ENCODE measurements at regions not wholly inside any gene's neighbourhood (a gene's known extent, or its start where the extent isn't known, plus 50 kb on each side); places are given as distances from the start of the nearest gene placed in this dataset.

- Mint-ChIP-seq H3K27ac (ENCODE audit: unreplicated experiment) (no peak overlapping the region), H3K4me1 (peaks cover 31% of the 10 kb centered on the region), H3K9me3 (no peaks in the 10 kb centered on the region), H3K4me3 (peak overlapping the region; percentile 25), H3K27me3 (ENCODE audit: low read depth) (peaks cover 2% of the 10 kb centered on the region), H3K36me3 (ENCODE audit: low read depth) (no peaks in the 10 kb centered on the region)
- peak; percentile 85 for DNase-seq (ENCODE audit: low read depth, low spot score)
- TF ChIP-seq, protein P1, sequence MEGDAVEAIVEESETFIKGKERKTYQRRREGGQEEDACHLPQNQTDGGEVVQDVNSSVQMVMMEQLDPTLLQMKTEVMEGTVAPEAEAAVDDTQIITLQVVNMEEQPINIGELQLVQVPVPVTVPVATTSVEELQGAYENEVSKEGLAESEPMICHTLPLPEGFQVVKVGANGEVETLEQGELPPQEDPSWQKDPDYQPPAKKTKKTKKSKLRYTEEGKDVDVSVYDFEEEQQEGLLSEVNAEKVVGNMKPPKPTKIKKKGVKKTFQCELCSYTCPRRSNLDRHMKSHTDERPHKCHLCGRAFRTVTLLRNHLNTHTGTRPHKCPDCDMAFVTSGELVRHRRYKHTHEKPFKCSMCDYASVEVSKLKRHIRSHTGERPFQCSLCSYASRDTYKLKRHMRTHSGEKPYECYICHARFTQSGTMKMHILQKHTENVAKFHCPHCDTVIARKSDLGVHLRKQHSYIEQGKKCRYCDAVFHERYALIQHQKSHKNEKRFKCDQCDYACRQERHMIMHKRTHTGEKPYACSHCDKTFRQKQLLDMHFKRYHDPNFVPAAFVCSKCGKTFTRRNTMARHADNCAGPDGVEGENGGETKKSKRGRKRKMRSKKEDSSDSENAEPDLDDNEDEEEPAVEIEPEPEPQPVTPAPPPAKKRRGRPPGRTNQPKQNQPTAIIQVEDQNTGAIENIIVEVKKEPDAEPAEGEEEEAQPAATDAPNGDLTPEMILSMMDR (conservative IDR thresholded peaks at IDR 0.05): peak; percentile 93
Observed at GRCh38 chr18:51668101-51668500, 470.6 kb upstream of the MEX3C start.

GRCh38 chr18:51668607-51669006, 471.1 kb upstream of the MEX3C start:
- Mint-ChIP-seq H3K4me1 (peaks cover 31% of the 10 kb centered on the region), H3K4me3 (peak overlapping the region; percentile 25), H3K27me3 (ENCODE audit: low read depth) (peaks cover 2% of the 10 kb centered on the region), H3K27ac (ENCODE audit: unreplicated experiment) (no peak overlapping the region), H3K36me3 (ENCODE audit: low read depth) (no peaks in the 10 kb centered on the region), H3K9me3 (peaks cover 3% of the 10 kb centered on the region)
- TF ChIP-seq, protein P1 (conservative IDR thresholded peaks at IDR 0.05): no peak
- DNase-seq (ENCODE audit: low read depth, low spot score): no peak

DNA sequence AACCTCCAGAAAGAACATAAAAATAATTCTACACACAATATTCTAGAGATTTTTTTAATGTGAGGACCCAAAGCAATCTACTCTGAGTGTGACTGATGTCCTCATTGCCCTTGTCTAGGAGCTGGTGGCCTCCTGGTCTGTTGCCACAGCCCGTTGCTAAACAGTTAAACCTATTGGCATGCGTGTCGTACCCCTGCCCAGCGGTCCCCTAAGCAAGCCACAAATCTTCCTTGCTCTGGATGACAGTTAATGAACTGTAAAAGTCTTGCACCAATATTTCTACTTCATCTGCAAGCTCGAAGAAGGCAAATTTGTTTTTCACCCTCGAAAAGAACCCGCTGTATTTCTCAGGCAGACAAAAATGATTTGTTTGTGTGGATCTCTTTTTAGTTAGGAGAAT, 489.1 kb upstream of the MEX3C start:
- Mint-ChIP-seq H3K36me3 (ENCODE audit: low read depth) (no peaks in the 10 kb centered on the region), H3K4me3 (no peak overlapping the region)

GRCh38 chr18:51687845-51688585, 490.5 kb upstream of the MEX3C start:
- H3K27ac Mint-ChIP-seq (ENCODE audit: unreplicated experiment): no peak overlapping the region
- H3K36me3 Mint-ChIP-seq (ENCODE audit: low read depth): no peaks in the 10 kb centered on the region
- H3K4me1 Mint-ChIP-seq: no peaks in the 10 kb centered on the region
- no peak overlapping the region for H3K4me3 Mint-ChIP-seq
- peaks cover 2% of the 10 kb centered on the region for H3K27me3 Mint-ChIP-seq (ENCODE audit: low read depth)
- no peak for DNase-seq (ENCODE audit: low read depth, low spot score)
- H3K9me3 Mint-ChIP-seq: no peaks in the 10 kb centered on the region
- TF ChIP-seq, protein P1 (conservative IDR thresholded peaks at IDR 0.05): no peak

More for the DNA sequence above, 489.1 kb upstream of the MEX3C start:
- DNase-seq (ENCODE audit: low read depth, low spot score): no peak
- Mint-ChIP-seq H3K27ac (ENCODE audit: unreplicated experiment) (no peak overlapping the region), H3K4me1 (no peaks in the 10 kb centered on the region), H3K27me3 (ENCODE audit: low read depth) (peaks cover 2% of the 10 kb centered on the region), H3K9me3 (peaks cover under 1% of the 10 kb centered on the region)
- TF ChIP-seq, protein P1 (conservative IDR thresholded peaks at IDR 0.05): no peak

GRCh38 chr18:51692612-51693011, 495.1 kb upstream of the MEX3C start:
- DNase-seq (ENCODE audit: low read depth, low spot score): no peak
- Mint-ChIP-seq H3K4me3 (no peak overlapping the region), H3K9me3 (peaks cover 8% of the 10 kb centered on the region), H3K36me3 (ENCODE audit: low read depth) (no peaks in the 10 kb centered on the region), H3K27ac (ENCODE audit: unreplicated experiment) (no peak overlapping the region), H3K27me3 (ENCODE audit: low read depth) (peaks cover 2% of the 10 kb centered on the region), H3K4me1 (no peaks in the 10 kb centered on the region)
- TF ChIP-seq, protein P1 (conservative IDR thresholded peaks at IDR 0.05): no peak
